ENCODE measurements at regions not wholly inside any gene's neighbourhood (a gene's known extent, or its start where the extent isn't known, plus 50 kb on each side); places are given as distances from the start of the nearest gene placed in this dataset.

- TF ChIP-seq CTCF (IDR thresholded peaks at IDR 0.05; ENCODE audit: unreplicated experiment), result no peak
- H3K36me3 Mint-ChIP-seq, result no peaks in the 10 kb centered on the region
- no peak for DNase-seq (ENCODE audit: low spot score in 2 of 2, unreplicated experiment in 2 of 2)
- no peak overlapping the region for H3K4me3 Mint-ChIP-seq
- peaks cover 14% of the 10 kb centered on the region for H3K9me3 Mint-ChIP-seq
- peak overlapping the region; percentile 30 for H3K27ac Mint-ChIP-seq
- no peaks in the 10 kb centered on the region for H3K27me3 Mint-ChIP-seq (ENCODE audit: low read depth)
- peaks cover 46% of the 10 kb centered on the region for H3K4me1 Mint-ChIP-seq
Observed at GRCh38 chr9:82170866-82171265, 182.3 kb downstream of the SPATA31D1 start.

- H3K27ac Mint-ChIP-seq, result peak overlapping the region; percentile 30
- no peak for DNase-seq (ENCODE audit: low spot score in 2 of 2, unreplicated experiment in 2 of 2)
- peaks cover 46% of the 10 kb centered on the region for H3K4me1 Mint-ChIP-seq
- H3K36me3 Mint-ChIP-seq, result no peaks in the 10 kb centered on the region
- peaks cover 15% of the 10 kb centered on the region for H3K9me3 Mint-ChIP-seq
- no peaks in the 10 kb centered on the region for H3K27me3 Mint-ChIP-seq (ENCODE audit: low read depth)
- H3K4me3 Mint-ChIP-seq, result no peak overlapping the region
- no peak for TF ChIP-seq CTCF (IDR thresholded peaks at IDR 0.05; ENCODE audit: unreplicated experiment)
Observed at GRCh38 chr9:82171271-82171670, 182.7 kb downstream of the SPATA31D1 start.

GRCh38 chr9:82180711-82181110 is 192.1 kb downstream of the SPATA31D1 start:
- DNase-seq (ENCODE audit: low spot score in 2 of 2, unreplicated experiment in 2 of 2), result no peak
- peaks cover 11% of the 10 kb centered on the region for H3K4me1 Mint-ChIP-seq
- H3K27ac Mint-ChIP-seq, result no peak overlapping the region
- no peak for TF ChIP-seq CTCF (IDR thresholded peaks at IDR 0.05; ENCODE audit: unreplicated experiment)
- H3K4me3 Mint-ChIP-seq, result no peak overlapping the region
- peaks cover 6% of the 10 kb centered on the region for H3K36me3 Mint-ChIP-seq
- peaks cover 18% of the 10 kb centered on the region for H3K9me3 Mint-ChIP-seq
- no peaks in the 10 kb centered on the region for H3K27me3 Mint-ChIP-seq (ENCODE audit: low read depth)

- DNase-seq (ENCODE audit: low spot score in 2 of 2, unreplicated experiment in 2 of 2), result no peak
- H3K27me3 Mint-ChIP-seq (ENCODE audit: low read depth), result no peaks in the 10 kb centered on the region
- TF ChIP-seq CTCF (IDR thresholded peaks at IDR 0.05; ENCODE audit: unreplicated experiment), result no peak
- H3K4me1 Mint-ChIP-seq, result peaks cover 10% of the 10 kb centered on the region
- no peak overlapping the region for H3K27ac Mint-ChIP-seq
- H3K36me3 Mint-ChIP-seq, result peaks cover under 1% of the 10 kb centered on the region
- peaks cover 6% of the 10 kb centered on the region for H3K9me3 Mint-ChIP-seq
- H3K4me3 Mint-ChIP-seq, result no peak overlapping the region
Observed at GRCh38 chr9:82183181-82183860, 194.7 kb downstream of the SPATA31D1 start.

GRCh38 chr9:82184524-82184923 is 196.0 kb downstream of the SPATA31D1 start:
- Mint-ChIP-seq H3K36me3 (no peaks in the 10 kb centered on the region), H3K4me3 (no peak overlapping the region), H3K27me3 (ENCODE audit: low read depth) (no peaks in the 10 kb centered on the region), H3K9me3 (peaks cover 6% of the 10 kb centered on the region), H3K4me1 (peaks cover 10% of the 10 kb centered on the region), H3K27ac (no peak overlapping the region)
- DNase-seq (ENCODE audit: low spot score in 2 of 2, unreplicated experiment in 2 of 2), result no peak
- no peak for TF ChIP-seq CTCF (IDR thresholded peaks at IDR 0.05; ENCODE audit: unreplicated experiment)

Data from mesothelial cell of epicardium (in vitro differentiated cells).